Adrenal gland (tissue), 9 donors: ENCODE measurements at regions not wholly inside any gene's neighbourhood (a gene's known extent, or its start where the extent isn't known, plus 50 kb on each side); places are given as distances from the start of the nearest gene placed in this dataset.

Source experiments
- DNase-seq, 7 donors: peaks; one replicate each; pipeline ENCODE4 v3.0.0-alpha.2; 2019 to 2020
- H3K27ac ChIP-seq, 5 donors: fragments of 200-600 bp; sonication (generic) in 4 of 5; 1 replicate in 3 of 5; 2 replicates in 2 of 5; pipeline versions ENCODE4 v1.5.1 to v1.8.0; 2016 to 2020; ENCODE audit warnings: mild to moderate bottlenecking in 1 of 5
- H3K27me3 ChIP-seq: fragments of 200-600 bp; 2 replicates; pipeline ENCODE4 v1.8.0; 2021
- H3K36me3 ChIP-seq, 2 donors: fragments of 200-600 bp; replicated peaks in 1 of 2; 1 replicate in 1 of 2; 2 replicates in 1 of 2; pipeline versions ENCODE4 v1.5.1 to v1.8.0; 2018 to 2022
- H3K4me1 ChIP-seq, 2 donors: fragments of 200-600 bp; replicated peaks in 1 of 2; 1 replicate in 1 of 2; 2 replicates in 1 of 2; pipeline versions ENCODE4 v1.5.1 to v1.8.0; 2018 to 2021
- H3K4me3 ChIP-seq, 4 donors: fragments of 200-600 bp; sonication (generic) in 3 of 4; one replicate each; pipeline ENCODE4 v1.5.1; 2016 to 2018
- H3K9me3 ChIP-seq, 3 donors: fragments of 200-600 bp; sonication (generic) in 1 of 3; replicated peaks in 1 of 3; 1 replicate in 2 of 3; 2 replicates in 1 of 3; pipeline versions ENCODE4 v1.5.1 to v1.8.0; 2016 to 2021
- CTCF ChIP-seq, 6 experiments: fragments of 450-650 bp in 4 of 6; fragments of 200-600 bp in 2 of 6; sonication (generic) in 1 of 6; IDR thresholded peaks; 1 replicate in 5 of 6; 2 replicates in 1 of 6; pipeline versions ENCODE4 v1.5.1 to v1.8.0; 2016 to 2021; ENCODE audit warnings: antibody characterized with exemption in 6 of 6, mild to moderate bottlenecking in 2 of 6, moderate library complexity in 1 of 6
- POLR2A ChIP-seq, 2 donors: fragments of 450-650 bp; IDR thresholded peaks; one replicate each; pipeline ENCODE4 v1.6.1; 2017; ENCODE audit warnings: antibody characterized with exemption in 2 of 2, mild to moderate bottlenecking in 2 of 2, moderate library complexity in 1 of 2
- WGBS, 4 donors: extraction: QIAGEN DNeasy Blood & Tissue Kit in 2 of 4; methylation state at CpG; one replicate each; pipeline versions ENCODE4 v1.1.5 to v1.1.7; 2013 to 2017; 5-methylcytosine and 5-hydroxymethylcytosine counted together
- intact Hi-C, 2 donors: fragments of 100-400 bp; cut with DNase I; formaldehyde crosslinking; loops; one replicate each; pipeline versions ENCODE4 v1.14.1 to v1.15.0; 2022 to 2023
- donor health status: healthy with polysubstance abuse.
- donor health status: Bipolar disorder and iron deficiency.
- donor health status: DM: yes; HTN: yes; CAD: no.
- donor health status: DM: no; HTN: no; CAD: no.
- donor health status: DM: no; HTN: no; CAD: no.

- no peak for DNase-seq
- Histone ChIP-seq H3K36me3 (no peaks in the 10 kb centered on the region), H3K4me1 (peaks cover 6 to 11% of the 10 kb centered on the region in 2 donors), H3K9me3 (no peaks in the 10 kb centered on the region), H3K27me3 (no peaks in the 10 kb centered on the region), H3K4me3 (no peak overlapping the region), H3K27ac (no peak overlapping the region)
- intact Hi-C loops, result no loop called here
- no peak for TF ChIP-seq CTCF (IDR thresholded peaks at IDR 0.05)
- no peak for TF ChIP-seq POLR2A (IDR thresholded peaks at IDR 0.05)
- WGBS, 4 donors, result 80 to 95% (median 89%) methylated on average over 3 to 4 of the region's 4 CpGs
Observed at GRCh38 chr2:234625626-234626250, 128.9 kb upstream of the ARL4C start.

- H3K9me3 ChIP-seq, result no peaks in the 10 kb centered on the region
- TF ChIP-seq CTCF (IDR thresholded peaks at IDR 0.05) (no peak), POLR2A (IDR thresholded peaks at IDR 0.05) (no peak)
- peak in 6 of 7 donors; percentile 43 to 82 (median 74) for DNase-seq
- H3K36me3 ChIP-seq, result no peaks in the 10 kb centered on the region
- H3K27me3 ChIP-seq, result no peaks in the 10 kb centered on the region
- WGBS, 4 donors, result 45 to 59% (median 49%) methylated on average over 3 to 5 of the region's 5 CpGs
- intact Hi-C loops, result no loop called here
- H3K4me1 ChIP-seq, result peaks cover 6 to 11% of the 10 kb centered on the region in 2 donors
- H3K27ac ChIP-seq, result peak overlapping the region in 2 of 5 donors; percentile 7 to 36
- no peak overlapping the region for H3K4me3 ChIP-seq
Observed at GRCh38 chr2:234623521-234623991, 126.7 kb upstream of the ARL4C start.

GRCh38 chr2:234621120-234621519 lies 124.2 kb upstream of the ARL4C start:
- peaks cover 6 to 11% of the 10 kb centered on the region in 2 donors for H3K4me1 ChIP-seq
- DNase-seq, result no peak
- H3K4me3 ChIP-seq, result no peak overlapping the region
- TF ChIP-seq POLR2A (IDR thresholded peaks at IDR 0.05) (no peak), CTCF (IDR thresholded peaks at IDR 0.05) (no peak)
- no peaks in the 10 kb centered on the region for H3K27me3 ChIP-seq
- H3K27ac ChIP-seq, result no peak overlapping the region
- no peaks in the 10 kb centered on the region for H3K9me3 ChIP-seq
- WGBS, 4 donors, result 89 to 93% (median 91%) methylated on average over 5 of the region's 5 CpGs
- intact Hi-C loops, result no loop called here
- H3K36me3 ChIP-seq, result no peaks in the 10 kb centered on the region

GRCh38 chr2:234620018-234620417 lies 123.1 kb upstream of the ARL4C start:
- intact Hi-C loops, result no loop called here
- no peaks in the 10 kb centered on the region for H3K27me3 ChIP-seq
- H3K36me3 ChIP-seq, result no peaks in the 10 kb centered on the region
- no peak overlapping the region for H3K4me3 ChIP-seq
- no peak for TF ChIP-seq CTCF (IDR thresholded peaks at IDR 0.05)
- TF ChIP-seq POLR2A (IDR thresholded peaks at IDR 0.05), result no peak
- H3K4me1 ChIP-seq, result peaks cover 6 to 11% of the 10 kb centered on the region in 2 donors
- no peak overlapping the region for H3K27ac ChIP-seq
- H3K9me3 ChIP-seq, result no peaks in the 10 kb centered on the region
- DNase-seq, result no peak
- 60 to 79% (median 65%) methylated on average over 7 of the region's 7 CpGs for WGBS, 4 donors
